GM12878 (cell line): ENCODE measurements at regions not wholly inside any gene's neighbourhood (a gene's known extent, or its start where the extent isn't known, plus 50 kb on each side); places are given as distances from the start of the nearest gene placed in this dataset.

Source experiments
- CTCF ChIP-seq, 3 experiments: IDR thresholded peaks in 2 of 3; conservative IDR thresholded peaks in 1 of 3; 2 replicates each; pipeline ENCODE4 v1.5.1; 2011; ENCODE audit warnings: low read depth in 3 of 3, low read length in 3 of 3, mild to moderate bottlenecking in 3 of 3, control low read depth in 2 of 3, moderate library complexity in 2 of 3, inconsistent platforms in 1 of 3, mixed read lengths in 1 of 3; ENCODE audit not compliant: control insufficient read depth in 2 of 3, insufficient read depth in 1 of 3; ENCODE audit errors: extremely low read depth in 1 of 3
- DPF2 ChIP-seq: fragments of 450-650 bp; IDR thresholded peaks from 2 replicates; pipeline ENCODE4 v1.6.1; 2017; ENCODE audit warnings: mild to moderate bottlenecking
- JUNB ChIP-seq: IDR thresholded peaks from 2 replicates; pipeline ENCODE4 v1.6.1; 2016; ENCODE audit warnings: antibody characterized with exemption, mild to moderate bottlenecking
- KDM1A ChIP-seq: fragments of 200-600 bp; sonication (generic); IDR thresholded peaks from 2 replicates; pipeline ENCODE4 v1.6.1; 2016; ENCODE audit warnings: borderline replicate concordance
- NFIC ChIP-seq: IDR thresholded peaks from 2 replicates; pipeline ENCODE4 v1.6.1; 2012; ENCODE audit warnings: low read depth, mild to moderate bottlenecking, inconsistent platforms, low read length, moderate library complexity
- POLR2A ChIP-seq: IDR thresholded peaks from 2 replicates; pipeline ENCODE4 v1.6.1; 2011; ENCODE audit warnings: low read depth, mild to moderate bottlenecking, low read length
- POLR2AphosphoS2 ChIP-seq: IDR thresholded peaks from 2 replicates; pipeline ENCODE4 v1.6.1; 2011; ENCODE audit warnings: low read depth, mild to moderate bottlenecking, low read length, improper control_type of control experiment, moderate library complexity
- POLR2AphosphoS5 ChIP-seq: IDR thresholded peaks from 2 replicates; pipeline ENCODE4 v1.6.1; 2011; ENCODE audit warnings: mild to moderate bottlenecking, low read length, inconsistent platforms
- SIN3A ChIP-seq: IDR thresholded peaks from 2 replicates; pipeline ENCODE4 v1.6.1; 2012; ENCODE audit warnings: low read depth, low read length, improper control_type of control experiment
- SMC3 ChIP-seq: IDR thresholded peaks from 2 replicates; pipeline ENCODE4 v1.6.1; 2011; ENCODE audit warnings: low read length, improper control_type of control experiment, borderline replicate concordance

GRCh38 chr2:235204948-235205347 lies 253.1 kb downstream of the SH3BP4 start:
- no peak for TF ChIP-seq SIN3A
- TF ChIP-seq KDM1A: no peak
- no peak for TF ChIP-seq JUNB
- TF ChIP-seq CTCF (IDR thresholded peaks at IDR 0.05 in 2 of 3, conservative IDR thresholded peaks at IDR 0.05 in 1 of 3; ENCODE audit: control insufficient read depth in 2 of 3, extremely low read depth in 1 of 3, insufficient read depth in 1 of 3, low read depth in 3 of 3, low read length in 3 of 3): no peak
- no peak for TF ChIP-seq POLR2AphosphoS2
- no peak for TF ChIP-seq POLR2AphosphoS5
- TF ChIP-seq SMC3: no peak
- no peak for TF ChIP-seq POLR2A
- TF ChIP-seq NFIC: no peak
- no peak for TF ChIP-seq DPF2
